ENCODE measurements at regions not wholly inside any gene's neighbourhood (a gene's known extent, or its start where the extent isn't known, plus 50 kb on each side); places are given as distances from the start of the nearest gene placed in this dataset.

DNA sequence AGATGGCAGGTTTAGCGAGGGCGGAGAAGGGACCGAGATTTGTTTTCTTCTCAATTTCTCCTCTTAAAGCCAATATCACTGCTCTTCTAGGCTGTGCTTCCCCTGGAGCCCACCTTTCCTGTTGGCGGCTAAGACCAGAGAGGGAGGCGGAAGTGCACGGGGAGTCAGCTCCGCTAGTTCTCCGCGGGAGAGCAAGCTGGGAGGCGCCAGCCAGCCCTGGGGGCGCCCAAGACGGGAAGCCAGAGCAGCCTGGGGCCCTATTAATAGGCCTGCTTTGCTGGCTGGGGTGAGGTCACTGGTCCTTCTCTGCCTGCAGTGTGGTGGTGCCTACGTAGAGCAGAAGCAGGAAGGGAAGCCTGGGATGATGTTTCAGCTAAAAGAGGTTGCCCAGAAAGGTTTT is 61.6 kb downstream of the LSM5 start:
- no peak for DNase-seq

DNA sequence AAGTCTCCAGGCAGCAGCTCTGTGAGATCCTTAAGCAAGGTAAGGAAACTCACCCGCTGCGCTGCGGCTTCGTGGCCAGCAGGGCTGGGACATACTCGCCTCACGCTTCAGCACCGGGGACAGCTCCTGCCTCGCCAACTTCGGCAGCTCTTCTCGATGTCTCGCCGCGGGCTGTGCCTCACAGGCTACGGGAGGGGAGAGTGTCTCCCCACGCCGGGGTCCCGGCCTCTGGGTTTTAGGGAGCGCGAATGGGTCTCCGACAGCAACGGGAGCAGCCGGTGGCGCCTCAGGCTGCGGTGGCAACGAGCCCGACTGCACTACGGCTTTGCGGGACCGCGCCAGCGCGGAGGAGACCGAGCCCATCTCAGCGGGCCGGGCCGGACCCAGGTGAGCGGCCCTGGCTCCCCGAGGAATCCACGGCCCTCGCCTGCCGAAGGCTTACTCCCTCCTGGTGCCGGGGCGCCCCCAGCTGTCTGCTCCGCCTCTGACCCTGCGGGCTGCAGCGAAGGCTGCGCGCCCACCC is 62.4 kb downstream of the LSM5 start:
- DNase-seq: no peak

DNA sequence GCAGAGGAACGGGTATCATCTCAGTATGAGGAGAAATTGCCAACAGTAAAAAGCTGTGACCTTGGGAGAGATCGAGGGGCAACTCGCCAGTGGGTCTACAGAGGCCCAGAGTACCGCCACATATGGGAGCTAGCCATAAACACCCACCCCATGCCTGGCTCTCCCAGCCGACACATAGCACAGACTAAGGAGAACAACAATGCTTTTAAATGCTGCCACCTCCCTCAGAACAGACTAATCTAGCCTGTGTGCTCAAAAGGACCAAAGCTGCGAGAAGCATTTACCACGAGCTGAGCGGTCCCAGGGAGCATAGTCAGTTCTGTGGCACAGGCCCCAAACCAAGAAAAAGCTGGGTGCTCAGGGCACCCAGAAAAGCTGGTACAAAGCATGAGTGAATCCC is 73.3 kb downstream of the LSM5 start:
- no peak for DNase-seq

DNA sequence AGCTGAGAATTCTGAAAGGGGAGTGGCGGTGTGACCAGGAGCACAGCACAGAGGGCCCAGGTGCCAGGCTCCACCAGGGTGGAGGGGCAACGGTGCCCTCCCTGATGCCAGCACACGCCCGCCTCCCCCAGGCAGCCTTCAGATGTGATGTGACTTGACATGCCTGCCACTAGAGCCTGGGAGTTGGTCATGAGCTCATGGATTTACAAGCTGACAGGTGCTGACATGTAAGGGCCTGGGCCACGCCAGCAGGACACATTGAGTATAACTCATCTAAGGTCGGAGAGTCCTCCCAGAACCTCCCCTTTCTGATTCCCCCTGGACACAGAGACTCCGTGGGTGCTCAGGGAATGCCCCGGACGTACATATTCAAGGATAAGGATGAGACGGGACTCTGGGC is 74.2 kb downstream of the LSM5 start:
- no peak for DNase-seq

DNA sequence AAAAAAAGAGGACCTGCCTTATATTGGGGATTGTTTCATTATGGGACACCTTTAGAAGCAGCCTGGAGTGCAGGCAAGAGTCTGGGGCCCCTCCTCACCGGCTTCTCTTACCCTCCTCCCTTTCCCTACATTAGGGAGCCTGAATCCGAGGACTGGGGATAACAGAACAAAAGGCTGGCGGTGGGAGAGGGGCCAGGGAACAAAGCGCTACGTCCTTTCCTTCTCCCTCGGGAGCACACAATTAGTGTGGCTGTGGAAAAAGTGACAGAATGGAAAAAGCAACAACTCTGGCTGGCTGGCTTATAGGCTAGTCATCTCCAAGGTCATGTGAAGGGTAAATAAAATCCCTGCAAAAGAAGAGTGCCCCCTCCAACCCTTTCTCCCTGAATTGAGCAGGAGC is 74.7 kb downstream of the LSM5 start:
- no peak for DNase-seq

DNA sequence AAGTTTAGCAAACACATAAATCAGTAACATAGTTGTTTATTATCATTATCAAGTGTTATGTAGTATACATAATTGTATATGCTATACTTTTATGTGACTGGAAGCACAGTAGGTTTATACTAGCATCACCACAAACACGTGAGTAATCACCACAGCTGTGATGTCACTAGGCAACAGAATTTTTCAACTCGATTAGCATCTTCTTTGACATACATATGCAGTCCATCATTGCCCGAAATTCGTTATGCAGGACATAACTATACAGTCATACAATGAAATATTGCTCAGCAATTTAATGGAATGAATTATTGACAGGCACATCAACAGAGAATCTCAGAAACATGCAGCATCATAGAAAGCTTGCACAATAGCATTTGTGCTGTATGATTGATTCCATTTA is 77.7 kb downstream of the LSM5 start:
- no peak for DNase-seq

DNA sequence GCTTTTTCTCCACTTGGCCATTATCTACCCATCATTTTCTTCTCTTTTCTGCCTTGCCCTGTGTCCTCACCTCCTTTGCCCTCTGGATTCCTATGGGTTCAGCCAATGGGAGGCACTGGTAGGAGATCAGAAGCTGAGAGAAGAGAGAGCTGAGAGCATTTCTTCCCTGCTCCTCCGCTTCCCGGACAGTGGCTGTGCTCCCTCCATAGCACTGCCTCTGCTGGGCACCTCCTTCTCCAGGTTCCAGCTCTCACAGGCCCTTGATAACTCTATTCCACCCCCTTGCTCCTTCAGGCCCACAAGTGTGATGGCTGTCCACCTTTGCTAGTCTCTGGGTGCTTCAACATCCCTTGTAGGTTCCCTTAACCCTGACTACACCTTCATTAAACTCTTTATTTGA is 79.6 kb downstream of the LSM5 start:
- DNase-seq: no peak

DNA sequence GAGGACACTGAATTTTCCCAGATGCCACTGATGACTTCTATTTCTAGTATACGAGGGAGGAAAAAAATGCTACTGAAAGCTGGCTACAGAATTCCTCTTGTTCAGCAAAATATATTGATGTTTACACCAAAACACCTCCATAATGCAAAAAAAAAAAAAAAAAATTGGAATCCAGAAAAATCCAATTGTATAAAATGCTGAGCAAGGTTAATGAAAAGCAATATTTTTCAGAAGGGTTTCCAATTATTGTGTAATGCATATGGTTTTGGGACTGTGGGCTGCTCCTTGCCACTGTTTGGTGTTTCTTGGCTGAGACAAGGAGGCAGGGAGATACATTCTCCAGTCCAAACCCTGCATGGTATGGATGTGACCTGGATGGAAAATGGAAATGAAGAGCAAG is 83.8 kb downstream of the LSM5 start:
- no peak for DNase-seq

DNA sequence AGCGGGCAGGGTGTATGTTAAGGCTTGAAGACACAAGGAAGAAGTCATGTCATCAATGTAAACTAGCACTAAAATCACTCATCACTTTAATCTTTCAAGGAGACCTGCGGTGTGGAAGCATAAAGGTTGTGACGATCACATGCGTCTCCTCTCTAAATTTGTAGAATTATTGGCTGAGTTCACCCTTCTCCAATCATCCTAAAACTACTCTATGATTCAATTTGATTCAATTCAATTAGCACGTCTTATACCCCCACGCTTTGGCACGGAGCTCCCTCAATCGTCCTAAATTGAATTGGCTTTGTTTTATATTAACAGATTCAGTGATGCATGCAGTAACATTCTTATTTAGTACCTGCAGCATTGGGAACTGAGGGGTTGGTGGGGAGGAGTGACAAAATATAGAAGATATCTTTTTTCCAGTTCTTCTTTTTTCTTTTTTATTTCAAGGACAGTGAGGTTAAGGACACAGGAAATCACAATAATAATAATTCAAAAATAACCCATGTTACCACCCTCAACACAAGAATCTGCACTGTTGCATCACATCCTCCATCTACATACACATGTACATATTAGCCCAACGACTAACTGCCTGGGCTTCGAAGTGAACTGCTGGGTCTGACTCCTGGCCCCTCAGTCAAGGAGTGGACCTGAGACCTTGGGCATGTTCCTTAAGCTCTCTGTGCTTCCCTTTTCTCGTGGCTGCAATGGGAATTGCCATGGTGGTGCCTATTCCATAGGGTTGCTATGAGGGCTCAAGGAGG is 86.5 kb downstream of the LSM5 start:
- DNase-seq: no peak

DNA sequence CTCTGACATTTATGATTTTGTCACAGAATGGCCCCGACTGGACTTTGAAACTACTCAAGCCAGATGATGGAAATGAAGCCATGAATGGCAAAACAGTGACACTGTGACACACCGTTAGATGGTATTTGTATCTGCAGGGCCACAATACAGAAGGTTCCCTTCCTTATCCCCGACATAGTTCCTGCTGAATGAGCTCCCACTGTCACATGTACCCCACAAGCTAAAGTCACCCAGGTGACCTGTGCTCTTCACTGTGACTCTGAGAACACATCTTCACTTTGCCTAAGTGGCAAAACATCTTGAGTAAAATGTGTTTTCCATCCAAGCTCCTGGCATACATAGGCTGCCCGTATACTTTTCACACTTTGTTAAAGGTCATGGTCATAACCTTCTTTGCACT is 89.5 kb downstream of the LSM5 start:
- no peak for DNase-seq

DNA sequence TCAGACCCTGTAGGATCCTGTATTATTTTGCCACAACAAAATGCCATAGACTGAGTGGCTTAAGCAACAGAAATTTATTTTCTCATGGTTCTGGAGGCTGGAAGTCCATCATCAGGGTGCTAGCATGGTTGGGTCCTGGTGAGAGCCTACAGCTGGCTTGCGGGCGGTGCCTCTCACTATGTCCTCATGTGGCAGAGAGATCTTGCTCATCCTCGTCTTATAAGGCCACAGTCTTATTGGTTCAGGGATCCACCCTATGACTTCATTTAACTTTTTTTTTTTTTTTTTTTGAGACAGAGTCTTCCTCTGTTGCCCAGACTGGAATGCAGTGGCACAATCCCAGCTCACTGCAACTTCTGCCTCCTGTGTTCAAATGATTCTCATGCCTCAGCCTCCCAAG is 90.9 kb downstream of the LSM5 start:
- DNase-seq: no peak

DNA sequence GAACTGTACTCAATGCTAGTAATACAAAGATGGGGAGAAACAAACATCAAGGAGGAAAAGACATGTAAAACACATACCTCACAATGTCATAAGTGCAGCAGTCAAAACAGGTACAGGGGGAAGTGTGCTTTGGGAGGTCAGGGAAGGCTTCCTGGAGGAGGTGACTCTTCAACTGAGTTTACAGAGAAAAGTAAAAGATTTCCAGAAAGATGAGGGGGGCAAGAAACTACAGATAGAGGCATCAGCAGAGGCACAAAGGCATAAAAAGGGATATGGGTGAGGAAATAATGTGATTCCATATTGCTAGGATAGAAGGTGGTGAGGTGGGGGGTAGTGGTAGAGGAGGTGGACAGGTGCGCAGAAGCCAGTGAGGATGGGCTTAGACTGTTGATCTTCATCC is 95.0 kb downstream of the LSM5 start:
- DNase-seq: no peak

DNA sequence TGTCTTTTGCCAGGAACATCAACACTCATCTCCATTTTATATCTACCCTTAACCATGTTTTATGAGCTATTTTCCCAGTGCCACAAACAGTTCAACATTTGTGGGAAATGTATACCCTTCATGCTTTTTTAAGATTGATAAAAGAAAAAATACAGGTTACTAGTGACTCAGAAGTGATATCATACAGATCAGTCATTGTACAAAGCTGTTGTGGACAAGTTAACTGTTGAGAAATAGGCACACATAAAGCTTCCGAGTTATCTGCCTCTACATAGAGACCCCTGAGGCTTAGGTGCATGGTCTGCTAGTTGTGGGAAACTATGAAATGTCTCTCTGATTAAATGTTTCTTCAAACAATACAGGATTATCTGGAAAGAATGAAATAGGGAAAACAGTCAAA is 96.3 kb downstream of the LSM5 start:
- DNase-seq: no peak

DNA sequence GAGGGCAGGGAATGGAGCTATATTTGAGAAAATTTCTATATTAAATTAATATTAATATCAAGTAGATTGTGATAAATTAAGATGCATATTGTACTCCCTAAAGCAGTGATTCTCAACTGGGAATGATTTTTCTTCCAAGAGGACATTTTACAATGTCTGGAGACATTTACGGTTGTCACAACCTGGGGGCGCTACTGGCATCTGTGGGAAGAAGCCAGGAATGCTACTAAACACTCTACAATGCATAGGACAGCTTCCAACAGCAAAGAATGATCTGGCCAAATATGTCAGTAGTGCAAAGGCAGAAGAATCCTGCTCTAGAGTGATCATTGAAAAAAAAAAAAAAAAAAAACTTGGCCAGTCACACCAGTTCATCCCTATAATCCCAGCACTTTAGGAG is 100.0 kb downstream of the LSM5 start:
- no peak for DNase-seq

DNA sequence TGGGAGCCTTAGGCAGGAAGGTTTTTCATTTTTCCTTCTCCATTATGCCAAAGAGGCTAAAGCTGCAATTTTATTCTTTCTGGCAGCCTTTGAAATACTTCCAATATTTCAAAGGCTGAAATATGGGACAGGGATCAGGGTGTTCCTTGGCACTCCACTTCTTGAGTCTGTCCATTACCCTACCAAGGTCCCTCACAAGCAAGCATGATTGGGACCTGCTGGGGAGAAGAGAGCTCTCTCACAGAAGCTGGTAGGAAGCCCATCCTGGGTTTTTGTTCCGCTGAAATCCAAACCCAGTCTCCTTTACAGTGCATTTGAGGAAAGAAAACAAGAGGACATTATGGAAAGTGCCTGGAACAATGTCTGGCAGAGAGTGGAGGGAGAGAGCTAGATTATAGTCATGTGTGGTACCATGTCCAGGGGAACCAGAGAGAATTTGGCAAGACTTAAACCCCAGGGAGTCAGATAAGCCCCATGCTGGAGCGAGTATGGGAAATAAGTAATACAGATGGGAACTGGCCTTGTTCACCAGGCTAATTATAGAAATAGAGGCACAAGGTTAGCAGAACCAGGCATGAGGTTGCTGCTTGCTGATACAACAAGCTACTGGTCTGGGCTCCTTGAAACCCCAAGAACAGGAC is 104.7 kb downstream of the LSM5 start:
- DNase-seq: no peak

DNA sequence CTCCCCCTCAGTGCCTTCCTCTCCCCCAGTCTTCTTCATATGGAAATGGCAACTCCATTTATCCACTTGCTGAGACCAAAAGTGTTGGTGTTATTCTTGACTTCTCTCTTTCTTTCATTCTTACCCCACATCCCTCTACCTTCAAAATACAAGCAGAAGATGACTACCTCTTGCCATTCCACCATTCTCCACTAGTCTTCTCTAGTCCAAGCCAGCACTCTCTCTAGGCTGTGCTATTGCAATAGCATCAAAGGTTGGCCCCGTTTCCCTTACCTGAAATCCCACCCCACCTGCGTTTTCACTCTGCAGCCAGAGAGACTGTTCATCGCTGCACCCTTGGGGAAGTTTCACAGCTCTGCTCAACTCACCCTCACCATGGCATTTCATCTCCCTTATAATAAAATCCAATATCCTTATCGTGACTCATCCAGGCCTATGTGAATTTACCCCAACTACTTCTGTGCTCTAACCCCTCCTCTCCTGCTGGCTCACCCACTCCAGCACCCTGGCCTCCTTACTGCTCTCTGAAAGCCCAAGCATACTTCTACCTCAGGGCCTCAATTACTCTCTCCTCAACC is 109.1 kb downstream of the LSM5 start:
- no peak for DNase-seq

DNA sequence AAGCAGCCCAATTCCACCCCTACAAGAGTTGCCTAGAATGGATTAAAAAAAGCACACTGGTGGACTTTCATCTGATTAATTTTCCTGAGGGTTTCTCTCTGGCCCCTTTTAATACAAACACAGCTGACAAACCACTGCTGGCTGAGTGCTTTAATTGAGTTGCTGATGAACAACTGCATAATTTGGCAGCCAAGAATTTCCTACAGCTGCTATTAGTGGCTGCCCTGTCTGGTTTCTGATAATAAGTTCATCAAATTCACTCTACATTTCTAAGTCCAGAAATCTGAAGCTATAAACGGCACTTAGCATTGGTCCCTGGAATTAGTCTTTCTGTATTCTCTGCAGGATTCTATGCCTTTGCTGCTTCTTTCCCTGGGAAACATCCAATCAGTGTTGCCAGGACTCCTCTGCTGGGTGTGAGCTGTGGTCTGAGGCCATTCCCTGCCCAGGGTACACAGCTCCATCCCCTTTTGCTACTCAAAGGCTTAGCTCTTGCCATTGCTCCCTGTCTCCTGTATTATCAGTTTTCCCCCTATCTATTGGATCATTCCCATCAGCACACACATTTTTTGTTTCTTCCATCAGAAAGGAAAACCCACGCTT is 110.6 kb downstream of the LSM5 start:
- DNase-seq: no peak

DNA sequence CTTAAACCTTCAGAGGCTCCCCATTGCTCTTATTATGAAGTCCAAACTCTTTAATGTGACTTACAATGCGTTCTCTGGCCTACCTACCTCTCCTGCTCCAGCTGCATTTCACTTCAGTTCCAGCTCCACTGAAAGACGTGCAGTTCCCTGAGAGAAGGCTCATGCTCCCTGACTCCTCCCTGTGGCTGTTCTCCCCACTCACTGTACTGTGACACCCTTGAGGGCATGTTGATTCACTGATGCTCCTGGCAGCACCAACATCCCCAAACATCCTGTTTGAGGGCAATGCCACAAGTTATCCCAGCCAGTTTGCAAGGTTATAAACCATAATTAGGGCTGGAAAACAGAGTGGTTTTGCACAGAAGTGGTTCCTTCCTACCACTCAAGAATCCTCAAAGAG is 111.2 kb downstream of the LSM5 start:
- DNase-seq: no peak

DNA sequence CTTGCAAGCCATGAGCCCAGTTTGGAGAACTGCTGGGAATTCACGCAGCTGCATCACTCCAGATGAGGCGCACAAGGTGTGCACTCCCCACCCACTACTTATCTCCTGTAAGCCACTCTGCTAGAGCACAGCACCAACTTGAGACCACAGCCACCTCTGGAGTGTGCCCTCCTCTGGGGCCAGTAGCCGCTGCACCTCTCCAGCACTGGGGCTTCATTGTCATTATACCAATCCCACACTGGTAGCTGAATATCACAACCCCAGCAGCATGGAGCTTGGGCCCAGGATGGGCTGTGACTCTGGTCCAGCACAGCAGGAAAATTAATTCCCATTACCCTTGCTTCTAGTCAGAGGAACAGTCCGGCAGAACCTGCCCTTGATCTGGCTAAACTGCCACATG is 125.6 kb downstream of the LSM5 start:
- no peak for DNase-seq

DNA sequence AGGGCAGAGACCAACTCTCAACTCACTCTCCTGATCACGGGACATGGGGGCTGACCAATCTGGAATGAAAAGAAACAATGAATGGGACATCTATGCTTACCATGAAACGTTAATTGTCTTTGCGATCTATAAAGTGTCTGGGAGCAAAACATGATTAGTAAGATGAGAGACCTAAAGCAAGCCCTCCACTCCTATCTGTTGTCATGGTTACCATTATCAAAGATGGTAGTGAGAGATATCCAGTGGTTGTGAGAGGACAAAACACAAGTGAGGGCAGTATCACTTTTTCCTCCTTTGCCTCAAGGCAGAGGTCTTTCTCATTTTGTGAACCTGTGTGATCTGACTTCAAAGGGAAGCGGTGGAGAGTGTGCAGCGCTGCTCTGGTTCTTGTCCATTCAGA is 130.1 kb downstream of the LSM5 start:
- no peak for DNase-seq

DNA sequence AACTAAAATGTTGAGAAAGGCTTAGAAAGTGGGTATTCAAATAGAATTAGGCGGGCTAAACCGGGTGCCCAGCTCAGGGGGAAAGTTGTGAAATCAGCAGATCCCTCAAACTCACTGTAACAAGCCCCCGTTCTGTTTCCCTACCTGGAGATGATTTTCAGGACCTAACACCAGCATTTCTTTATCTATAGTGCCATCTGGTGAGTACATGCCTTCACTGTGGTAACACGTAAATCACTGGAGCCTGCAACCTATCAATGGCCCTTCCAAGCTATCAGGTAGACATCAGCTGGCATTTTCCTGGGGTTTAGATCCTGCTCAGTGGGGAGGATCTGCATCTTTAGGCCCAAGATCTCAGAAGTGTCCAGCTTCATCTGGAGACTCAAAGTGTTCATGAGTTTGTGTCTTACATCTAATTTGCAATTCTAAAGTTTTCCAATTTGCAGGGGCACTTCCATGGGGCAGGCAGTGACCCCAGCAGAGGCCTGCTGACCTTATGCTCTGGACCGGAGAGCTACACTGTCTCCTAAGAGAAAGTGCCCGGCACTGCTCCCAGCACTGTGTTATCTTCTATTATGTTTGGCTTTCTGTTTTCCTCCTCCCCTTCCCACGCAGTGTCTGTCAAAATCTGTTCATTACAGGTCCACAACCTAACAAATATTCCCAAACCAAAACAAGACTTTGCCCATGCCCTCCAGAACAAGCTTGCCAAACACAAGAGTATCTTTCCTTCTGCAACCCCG is 132.5 kb downstream of the LSM5 start:
- no peak for DNase-seq

DNA sequence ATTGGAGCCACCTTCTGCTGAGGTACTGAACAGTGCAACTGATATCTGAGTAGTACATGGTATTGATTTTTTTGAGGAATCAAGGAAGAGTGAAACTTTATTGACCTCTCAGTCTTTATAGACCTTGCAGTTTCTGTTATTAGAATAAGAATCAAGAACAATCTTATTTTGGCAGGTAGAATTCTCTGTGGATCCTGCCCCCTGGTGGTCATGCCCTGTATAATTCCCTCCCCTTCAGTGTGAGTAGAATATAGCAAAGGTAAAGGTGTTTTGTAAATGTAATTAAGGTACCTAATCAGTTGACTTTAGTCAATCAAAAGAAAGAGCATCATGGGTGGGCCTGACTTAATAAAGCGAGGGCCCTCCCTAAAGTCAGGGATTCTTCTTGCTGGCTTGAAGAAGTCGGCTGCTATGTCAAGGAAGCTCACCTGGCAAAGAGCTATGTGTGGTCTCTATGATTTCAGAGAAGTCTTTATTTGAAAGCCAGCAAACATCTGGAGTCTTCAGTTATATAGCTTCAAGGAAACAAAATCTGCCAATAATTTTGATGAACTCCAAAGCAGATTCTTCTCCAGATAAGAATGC is 142.8 kb downstream of the LSM5 start:
- DNase-seq: no peak

DNA sequence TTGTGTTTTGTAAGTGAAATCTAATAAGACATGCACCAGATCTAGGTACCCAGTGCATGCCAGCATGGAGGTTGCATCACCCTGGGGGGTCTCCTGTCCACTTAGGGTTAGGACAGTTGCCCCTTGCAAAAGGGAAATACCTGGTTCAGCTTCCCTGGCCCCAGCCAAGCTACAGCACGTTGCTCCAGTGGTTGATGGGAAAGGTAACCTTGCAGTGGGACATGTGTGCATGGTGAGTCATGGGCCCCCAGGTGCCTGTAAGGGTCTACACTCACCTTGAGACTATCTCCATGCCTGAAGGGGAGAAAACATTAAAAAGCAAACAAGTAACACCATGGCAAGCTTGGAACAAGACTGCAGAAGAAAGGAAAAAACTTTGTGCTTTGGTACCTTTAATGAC is 143.9 kb downstream of the LSM5 start:
- no peak for DNase-seq
